ENCODE measurements at regions not wholly inside any gene's neighbourhood (a gene's known extent, or its start where the extent isn't known, plus 50 kb on each side); places are given as distances from the start of the nearest gene placed in this dataset.

DNA sequence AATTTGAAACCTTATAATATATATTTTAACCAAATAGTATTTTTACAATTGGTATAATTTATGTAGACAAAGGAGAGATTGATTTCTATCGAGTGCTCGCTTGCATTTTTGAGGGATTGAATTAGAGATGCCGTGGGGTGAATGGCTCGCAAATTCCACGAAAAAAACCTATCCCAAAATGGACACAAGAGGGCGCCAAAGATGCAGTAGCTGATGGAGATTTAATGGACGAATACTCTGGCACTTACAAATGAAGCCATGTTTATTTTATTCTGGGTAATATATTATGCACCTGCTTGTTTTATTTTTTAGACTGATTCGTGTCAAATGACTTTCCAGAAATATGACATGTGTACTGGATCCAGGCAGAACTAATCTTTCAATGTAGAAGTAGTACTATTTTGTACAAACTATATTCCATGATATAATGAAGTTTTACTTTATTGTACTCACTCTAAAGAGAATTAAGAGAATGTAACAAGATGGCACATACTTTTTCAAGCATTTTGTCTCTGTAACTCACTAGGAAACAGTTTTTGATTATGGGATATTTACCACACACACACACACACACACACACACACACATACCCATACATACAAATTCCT, 505.4 kb downstream of the PLCL1 start:
- 1% methylated on average over 8 of the region's 8 CpGs for WGBS (ENCODE audit: insufficient coverage, low coverage, missing lambda C conversion rate)
- Histone ChIP-seq H3K79me2 (ENCODE audit: control insufficient read depth, insufficient read depth, low read length) (no peaks in the 10 kb centered on the region), H2AFZ (ENCODE audit: low read depth, low read length) (no peak overlapping the region), H3K27me3 (ENCODE audit: control insufficient read depth in 2 of 2, insufficient read depth in 2 of 2, low read length in 2 of 2) (peaks cover 0 to 8% of the 10 kb centered on the region in 2 experiments; a peak in 1 of 5 replicates), H3K4me1 (replicated peaks in 1 of 2; ENCODE audit: control insufficient read depth in 2 of 2, insufficient read depth in 2 of 2, low read length in 2 of 2) (no peaks in the 10 kb centered on the region), H3K9me3 (replicated peaks; ENCODE audit: control insufficient read depth, insufficient read depth, low read depth, low read length) (no peaks in the 10 kb centered on the region), H3K27ac (ENCODE audit: extremely low read depth, low read depth, low read length) (no peak overlapping the region), H3K4me2 (ENCODE audit: insufficient read depth, low read length) (no peak overlapping the region), H3K9ac (ENCODE audit: insufficient read depth in 1 of 2, low read depth in 2 of 2, low read length in 2 of 2) (no peak overlapping the region), H3K36me3 (ENCODE audit: control insufficient read depth, insufficient read depth, low read length) (no peaks in the 10 kb centered on the region), H3K4me3 (no peak overlapping the region), H4K20me1 (replicated peaks; ENCODE audit: control insufficient read depth, insufficient read depth, low read length) (no peaks in the 10 kb centered on the region), H3K9me1 (ENCODE audit: control insufficient read depth, insufficient read depth, low read length) (no peaks in the 10 kb centered on the region)
- in situ Hi-C loops (cut with MboI), result loop anchor here (25.0 kb wide), 2 partner anchors 1178 to 1428 kb away; no protein-coding TSS in a partner anchor
- POLR2A ChIA-PET, result interaction anchor here (0.6 kb wide), 1 partner anchor 383 kb away, joined by 3 read pairs; no protein-coding TSS in a partner anchor
- DNase-seq (ENCODE audit: extremely low read depth in 1 of 4, low spot score in 3 of 4), result peak; percentile 54 to 61 (median 57)
- TF ChIP-seq REST (IDR thresholded peaks at IDR 0.05; ENCODE audit: borderline replicate concordance) (0 out of 2 replicates have a peak, but pooled peaks have one; percentile 9), REST (CRISPR knock-in tag; IDR thresholded peaks at IDR 0.05; ENCODE audit: low read depth) (no peak), TCFL5 (CRISPR knock-in tag; conservative IDR thresholded peaks at IDR 0.05) (no peak), CTCF (IDR thresholded peaks at IDR 0.05 in 2 of 3, conservative IDR thresholded peaks at IDR 0.05 in 1 of 3; ENCODE audit: insufficient read depth in 2 of 3, low read depth in 1 of 3, low read length in 3 of 3) (peak; percentile 57 to 77 (median 59)), RAD21 (CRISPR knock-in tag; conservative IDR thresholded peaks at IDR 0.05 in 1 of 2, IDR thresholded peaks at IDR 0.05 in 1 of 2) (peak; percentile 30 to 53; a peak in 3 of 4 replicates), YY1 (IDR thresholded peaks at IDR 0.05; ENCODE audit: borderline replicate concordance in 1 of 3, control insufficient read depth in 1 of 3, extremely low read depth in 1 of 3, insufficient read depth in 3 of 3, insufficient read length in 1 of 3, insufficient replicate concordance in 2 of 3, low read depth in 1 of 3, low read length in 2 of 3) (peak in 1 of 3 experiments; percentile 28), NFATC3 (IDR thresholded peaks at IDR 0.05) (no peak), SMC3 (conservative IDR thresholded peaks at IDR 0.05; ENCODE audit: insufficient read depth, low read depth, low read length) (peak; percentile 21; the same call in 1 of the 2 replicates)
- CTCF ChIA-PET (ENCODE audit: low intra/inter-chr PET ratio), result interaction anchor here (0.6 to 1.3 kb wide), 3 partner anchors 1177 to 1181 kb away, joined by 3 to 4 read pairs (median 4); no protein-coding TSS in a partner anchor
- ATAC-seq, result peak; percentile 63; the same call in 1 of the 3 replicates
- no TSS peak for BruUV-seq (replicated peaks)
- FAIRE-seq, result no peak
- intact Hi-C loops (cut with micrococcal nuclease), result loop anchor here (10.0 kb wide), 1 partner anchor 1635 kb away; no protein-coding TSS in a partner anchor
